GM12878 (cell line): ENCODE measurements at regions not wholly inside any gene's neighbourhood (a gene's known extent, or its start where the extent isn't known, plus 50 kb on each side); places are given as distances from the start of the nearest gene placed in this dataset.

ENCODE experiments used
- ATAC-seq: fragments of 200-7000 bp; cut with Tn5 transposase; 3 replicates; pipeline ENCODE4 v1.9.1; 2020; ENCODE audit warnings: mild to moderate bottlenecking, moderate library complexity
- BruUV-seq: library from RNA; stranded (reverse); fragments of 400-500 nt; replicated peaks from 2 replicates; lab custom pipeline; 2021; lab: Mats Ljungman, UMichigan
- CTCF ChIA-PET: fragments of 300-600 bp; sonication (Branson Sonifier 250); formaldehyde crosslinking; extraction: SDS; loops from one replicate; lab custom pipeline; 2021; ENCODE audit warnings: inconsistent platforms; lab: Yijun Ruan, JAX
- POLR2A ChIA-PET: fragments of 350-600 bp; formaldehyde crosslinking; extraction: SDS; loops from one replicate; lab custom pipeline; 2021; ENCODE audit warnings: inconsistent platforms; lab: Charles Lee
- RAD21 ChIA-PET: fragments of 300-600 bp; sonication (Branson Sonifier 250); formaldehyde crosslinking; loops from one replicate; lab custom pipeline; 2023; ENCODE audit warnings: antibody characterized with exemption; ENCODE audit not compliant: unreplicated experiment; lab: Charles Lee
- SMC1A ChIA-PET: fragments of 300-600 bp; sonication (Branson Sonifier 250); formaldehyde crosslinking; loops from one replicate; lab custom pipeline; 2023; ENCODE audit not compliant: unreplicated experiment, uncharacterized antibody; lab: Charles Lee
- DNase-seq: peaks from one replicate; pipeline ENCODE4 v3.0.0-alpha.2; 2011; ENCODE audit warnings: low read depth, low spot score
- FAIRE-seq: peaks from 3 replicates; lab custom pipeline; 2011; peaks lifted over from hg19 to GRCh38; lab: Jason Lieb, UNC
- H2AFZ ChIP-seq: 2 replicates; pipeline ENCODE4 v1.6.0; 2011; ENCODE audit warnings: low read depth, low read length, control low read depth; ENCODE audit not compliant: control insufficient read depth
- H3K27ac ChIP-seq: 2 replicates; pipeline ENCODE4 v1.5.1; 2011; ENCODE audit warnings: control low read depth; ENCODE audit not compliant: control insufficient read depth, insufficient read depth
- H3K27me3 ChIP-seq, 2 experiments: replicated peaks in 1 of 2; 2 replicates each; pipeline versions ENCODE4 v1.6.0 to v1.6.1; 2011; ENCODE audit warnings: low read length in 1 of 2; ENCODE audit not compliant: control insufficient read depth in 2 of 2, insufficient read depth in 2 of 2
- H3K36me3 ChIP-seq, 2 experiments: 2 replicates each; pipeline ENCODE4 v1.5.1; 2011; ENCODE audit warnings: low read length in 1 of 2; ENCODE audit not compliant: control insufficient read depth in 2 of 2, insufficient read depth in 2 of 2
- H3K4me1 ChIP-seq: 2 replicates; pipeline ENCODE4 v1.6.1; 2011; ENCODE audit warnings: mild to moderate bottlenecking, low read length, moderate library complexity, mixed read lengths; ENCODE audit not compliant: control insufficient read depth, insufficient read depth
- H3K4me2 ChIP-seq: 2 replicates; pipeline ENCODE4 v1.6.0; 2011; ENCODE audit warnings: control low read depth; ENCODE audit not compliant: control insufficient read depth, insufficient read depth
- H3K4me3 ChIP-seq: fragments of 200-600 bp; sonication (generic); 2 replicates; pipeline ENCODE4 v1.5.1; 2016
- H3K79me2 ChIP-seq: 2 replicates; pipeline ENCODE4 v1.6.0; 2011; ENCODE audit warnings: low read length; ENCODE audit not compliant: control insufficient read depth, insufficient read depth
- H3K9ac ChIP-seq: 2 replicates; pipeline ENCODE4 v1.8.0; 2011; ENCODE audit warnings: low read length, control low read depth, mixed read lengths; ENCODE audit not compliant: control insufficient read depth, insufficient read depth
- H3K9me3 ChIP-seq: replicated peaks from 3 replicates; pipeline ENCODE4 v1.5.1; 2011; ENCODE audit warnings: mild to moderate bottlenecking, low read length; ENCODE audit not compliant: control insufficient read depth, insufficient read depth
- H4K20me1 ChIP-seq: 2 replicates; pipeline ENCODE4 v1.6.0; 2011; ENCODE audit not compliant: control insufficient read depth, insufficient read depth
- BHLHE40 ChIP-seq, 2 experiments: fragments of 450-650 bp in 1 of 2; IDR thresholded peaks; 2 replicates each; pipeline ENCODE4 v1.6.1; 2011 to 2017; ENCODE audit warnings: low read depth in 2 of 2, borderline replicate concordance in 1 of 2, improper control_type of control experiment in 1 of 2, low read length in 1 of 2, mild to moderate bottlenecking in 1 of 2
- CTCF ChIP-seq, 3 experiments: IDR thresholded peaks in 2 of 3; conservative IDR thresholded peaks in 1 of 3; 2 replicates each; pipeline ENCODE4 v1.5.1; 2011; ENCODE audit warnings: low read depth in 3 of 3, low read length in 3 of 3, mild to moderate bottlenecking in 3 of 3, control low read depth in 2 of 3, moderate library complexity in 2 of 3, inconsistent platforms in 1 of 3, mixed read lengths in 1 of 3; ENCODE audit not compliant: control insufficient read depth in 2 of 3, insufficient read depth in 1 of 3; ENCODE audit errors: extremely low read depth in 1 of 3
- NFYB ChIP-seq: IDR thresholded peaks from 2 replicates; pipeline ENCODE4 v1.6.1; 2011; ENCODE audit warnings: low read depth, mild to moderate bottlenecking, low read length, improper control_type of control experiment, moderate library complexity; ENCODE audit not compliant: insufficient read depth
- RAD21 ChIP-seq: IDR thresholded peaks from 2 replicates; pipeline ENCODE4 v1.6.1; 2011; ENCODE audit warnings: mild to moderate bottlenecking, low read depth, low read length, moderate library complexity; ENCODE audit not compliant: insufficient read depth
- RAD51 ChIP-seq: fragments of 450-650 bp; IDR thresholded peaks from 2 replicates; pipeline ENCODE4 v1.6.1; 2016; ENCODE audit warnings: moderate library complexity, mild to moderate bottlenecking, inconsistent platforms
- RCOR1 ChIP-seq: conservative IDR thresholded peaks from 2 replicates; pipeline ENCODE4 v1.6.1; 2012; ENCODE audit warnings: low read depth, low read length, improper control_type of control experiment
- RUNX3 ChIP-seq: IDR thresholded peaks from 2 replicates; pipeline ENCODE4 v1.6.1; 2012; ENCODE audit warnings: low read length, inconsistent platforms
- STAT1 ChIP-seq: fragments of 450-650 bp; conservative IDR thresholded peaks from 2 replicates; pipeline ENCODE4 v1.6.1; 2014; ENCODE audit warnings: antibody characterized with exemption, mild to moderate bottlenecking
- ZNF207 ChIP-seq: fragments of 450-650 bp; IDR thresholded peaks from 2 replicates; pipeline ENCODE4 v1.6.1; 2014; ENCODE audit warnings: antibody characterized with exemption, mild to moderate bottlenecking, borderline replicate concordance
- WGBS: methylation state at CpG from one replicate; pipeline ENCODE4 v1.1.6; 2016; ENCODE audit warnings: low lambda C conversion rate; ENCODE audit not compliant: insufficient replicate concordance, insufficient coverage; ENCODE audit errors: missing lambda C conversion rate; 5-methylcytosine and 5-hydroxymethylcytosine counted together
- in situ Hi-C: fragments of 300-500 bp; cut with MboI; formaldehyde crosslinking; loops from 9 replicates; pipeline ENCODE4 v1.14.3; 2018; ENCODE audit warnings: mixed read lengths
- intact Hi-C: fragments of 100-400 bp; cut with micrococcal nuclease; formaldehyde crosslinking; loops from one replicate; pipeline ENCODE4 v1.14.2; 2022; ENCODE audit not compliant: unreplicated experiment
- TF ChIP-seq, protein P1 (sequence below): fragments of 450-650 bp; IDR thresholded peaks from 2 replicates; pipeline ENCODE4 v1.6.1; 2017; ENCODE audit warnings: mild to moderate bottlenecking, low read depth, inconsistent platforms; ENCODE audit not compliant: poor library complexity, severe bottlenecking
- TF ChIP-seq, protein P2 (sequence below): IDR thresholded peaks from 2 replicates; pipeline ENCODE4 v1.6.1; 2012; ENCODE audit warnings: low read depth, low read length, improper control_type of control experiment
- TF ChIP-seq, protein P3 (sequence below): IDR thresholded peaks from 2 replicates; pipeline ENCODE4 v1.6.1; 2011; ENCODE audit warnings: borderline replicate concordance, low read depth, mild to moderate bottlenecking, moderate library complexity, low read length; ENCODE audit not compliant: insufficient read depth, poor library complexity, severe bottlenecking

DNA sequence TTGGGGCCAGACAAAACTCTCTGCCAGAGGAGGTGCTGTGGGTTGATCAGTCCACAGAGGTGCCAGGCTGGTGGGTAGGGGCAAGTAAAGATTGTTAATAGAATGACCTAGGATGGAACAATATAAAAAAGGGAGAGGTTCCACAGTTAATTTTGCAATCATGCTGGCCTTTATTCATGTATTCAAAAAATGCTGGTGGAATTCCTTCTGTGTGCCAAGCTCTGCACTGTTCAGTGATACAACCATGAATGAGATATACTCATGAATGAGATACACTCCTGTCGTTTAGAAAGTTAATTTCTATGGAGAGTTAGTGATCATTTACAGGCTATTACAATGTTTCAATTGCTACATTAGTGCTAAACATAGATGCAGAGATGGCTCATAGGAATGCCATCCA lies 252.6 kb upstream of the RMST start:
- ChIA-PET CTCF (interaction anchor here (1.0 kb wide), 1 partner anchor 133 kb away, joined by 4 read pairs; no protein-coding TSS in a partner anchor), SMC1A (no interaction called here)

GRCh38 chr12:97211416-97211930 lies 251.1 kb upstream of the RMST start:
- BruUV-seq = no TSS peak
- TF ChIP-seq BHLHE40 (IDR thresholded peaks at IDR 0.05; ENCODE audit: borderline replicate concordance in 1 of 2, low read depth in 2 of 2, low read length in 1 of 2) = no peak
- no peak for TF ChIP-seq CTCF (IDR thresholded peaks at IDR 0.05 in 2 of 3, conservative IDR thresholded peaks at IDR 0.05 in 1 of 3; ENCODE audit: control insufficient read depth in 2 of 3, extremely low read depth in 1 of 3, insufficient read depth in 1 of 3, low read depth in 3 of 3, low read length in 3 of 3)
- TF ChIP-seq RUNX3 = no peak
- TF ChIP-seq RCOR1 = no peak
- TF ChIP-seq, protein P1, sequence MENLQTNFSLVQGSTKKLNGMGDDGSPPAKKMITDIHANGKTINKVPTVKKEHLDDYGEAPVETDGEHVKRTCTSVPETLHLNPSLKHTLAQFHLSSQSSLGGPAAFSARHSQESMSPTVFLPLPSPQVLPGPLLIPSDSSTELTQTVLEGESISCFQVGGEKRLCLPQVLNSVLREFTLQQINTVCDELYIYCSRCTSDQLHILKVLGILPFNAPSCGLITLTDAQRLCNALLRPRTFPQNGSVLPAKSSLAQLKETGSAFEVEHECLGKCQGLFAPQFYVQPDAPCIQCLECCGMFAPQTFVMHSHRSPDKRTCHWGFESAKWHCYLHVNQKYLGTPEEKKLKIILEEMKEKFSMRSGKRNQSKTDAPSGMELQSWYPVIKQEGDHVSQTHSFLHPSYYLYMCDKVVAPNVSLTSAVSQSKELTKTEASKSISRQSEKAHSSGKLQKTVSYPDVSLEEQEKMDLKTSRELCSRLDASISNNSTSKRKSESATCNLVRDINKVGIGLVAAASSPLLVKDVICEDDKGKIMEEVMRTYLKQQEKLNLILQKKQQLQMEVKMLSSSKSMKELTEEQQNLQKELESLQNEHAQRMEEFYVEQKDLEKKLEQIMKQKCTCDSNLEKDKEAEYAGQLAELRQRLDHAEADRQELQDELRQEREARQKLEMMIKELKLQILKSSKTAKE = no peak

More for the DNA sequence above, 252.6 kb upstream of the RMST start:
- WGBS = 0% methylated on average over 1 of the region's 1 CpG
- Histone ChIP-seq H3K9me3 (no peaks in the 10 kb centered on the region), H3K4me2 (no peak overlapping the region), H3K36me3 (no peaks in the 10 kb centered on the region), H3K79me2 (no peaks in the 10 kb centered on the region), H3K27ac (no peak overlapping the region), H3K9ac (no peak overlapping the region), H3K4me3 (no peak overlapping the region), H4K20me1 (no peaks in the 10 kb centered on the region), H3K27me3 (no peaks in the 10 kb centered on the region), H3K4me1 (no peaks in the 10 kb centered on the region), H2AFZ (no peak overlapping the region)
- ChIA-PET POLR2A (no interaction called here), RAD21 (no interaction called here)
- BruUV-seq = no TSS peak
- in situ Hi-C loops (no loop called here), intact Hi-C loops (no loop called here)
- DNase-seq (no peak), ATAC-seq (no peak), FAIRE-seq (no peak)
- TF ChIP-seq RAD21 = no peak
- TF ChIP-seq, protein P2, sequence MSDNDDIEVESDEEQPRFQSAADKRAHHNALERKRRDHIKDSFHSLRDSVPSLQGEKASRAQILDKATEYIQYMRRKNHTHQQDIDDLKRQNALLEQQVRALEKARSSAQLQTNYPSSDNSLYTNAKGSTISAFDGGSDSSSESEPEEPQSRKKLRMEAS = no peak
- TF ChIP-seq STAT1 = no peak
- TF ChIP-seq, protein P3, sequence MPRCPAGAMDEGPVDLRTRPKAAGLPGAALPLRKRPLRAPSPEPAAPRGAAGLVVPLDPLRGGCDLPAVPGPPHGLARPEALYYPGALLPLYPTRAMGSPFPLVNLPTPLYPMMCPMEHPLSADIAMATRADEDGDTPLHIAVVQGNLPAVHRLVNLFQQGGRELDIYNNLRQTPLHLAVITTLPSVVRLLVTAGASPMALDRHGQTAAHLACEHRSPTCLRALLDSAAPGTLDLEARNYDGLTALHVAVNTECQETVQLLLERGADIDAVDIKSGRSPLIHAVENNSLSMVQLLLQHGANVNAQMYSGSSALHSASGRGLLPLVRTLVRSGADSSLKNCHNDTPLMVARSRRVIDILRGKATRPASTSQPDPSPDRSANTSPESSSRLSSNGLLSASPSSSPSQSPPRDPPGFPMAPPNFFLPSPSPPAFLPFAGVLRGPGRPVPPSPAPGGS = no peak
- no peak for TF ChIP-seq RAD51
- TF ChIP-seq ZNF207 = no peak
- no peak for TF ChIP-seq NFYB

More at GRCh38 chr12:97211416-97211930, 251.1 kb upstream of the RMST start:
- Histone ChIP-seq H3K36me3 (no peaks in the 10 kb centered on the region), H3K4me2 (no peak overlapping the region), H3K4me1 (no peaks in the 10 kb centered on the region), H3K9ac (no peak overlapping the region), H3K9me3 (no peaks in the 10 kb centered on the region), H2AFZ (no peak overlapping the region), H4K20me1 (no peaks in the 10 kb centered on the region), H3K27me3 (no peaks in the 10 kb centered on the region), H3K4me3 (no peak overlapping the region), H3K79me2 (no peaks in the 10 kb centered on the region), H3K27ac (no peak overlapping the region)
- ChIA-PET RAD21 (no interaction called here), CTCF (interaction anchor here (0.6 kb wide), 1 partner anchor 78 kb away, joined by 5 read pairs; no protein-coding TSS in a partner anchor), SMC1A (interaction anchor here (0.6 kb wide), 1 partner anchor 26 kb away, joined by 3 read pairs; no protein-coding TSS in a partner anchor), POLR2A (no interaction called here)
- DNase-seq (no peak), FAIRE-seq (no peak), ATAC-seq (no peak)
- intact Hi-C loops (no loop called here), in situ Hi-C loops (no loop called here)
- 0% methylated on average over 1 of the region's 1 CpG for WGBS
